H1 (cell line): ENCODE measurements at regions not wholly inside any gene's neighbourhood (a gene's known extent, or its start where the extent isn't known, plus 50 kb on each side); places are given as distances from the start of the nearest gene placed in this dataset.

Source experiments
- CTCF ChIP-seq, 3 experiments: IDR thresholded peaks; 1 replicate in 2 of 3; 2 replicates in 1 of 3; pipeline versions ENCODE4 v1.5.1 to v1.6.1; 2011; ENCODE audit warnings: low read length in 3 of 3, mild to moderate bottlenecking in 3 of 3, inconsistent platforms in 2 of 3, low read depth in 1 of 3, moderate library complexity in 1 of 3; ENCODE audit not compliant: insufficient read depth in 1 of 3; ENCODE audit errors: control extremely low read depth in 1 of 3
- PHF8 ChIP-seq: fragments of 200-600 bp; sonication (generic); conservative IDR thresholded peaks from 2 replicates; pipeline ENCODE4 v1.7.1; 2012; ENCODE audit warnings: low read depth, mild to moderate bottlenecking, inconsistent platforms, low read length, moderate library complexity
- SP1 ChIP-seq: IDR thresholded peaks from 2 replicates; pipeline ENCODE4 v1.6.1; 2011; ENCODE audit warnings: low read depth, low read length
- SUZ12 ChIP-seq: fragments of 200-600 bp; sonication (generic); IDR thresholded peaks from 2 replicates; pipeline ENCODE4 v1.6.1; 2012; ENCODE audit warnings: mild to moderate bottlenecking, inconsistent platforms, low read length, moderate library complexity, mixed read lengths
- YY1 ChIP-seq: IDR thresholded peaks from 2 replicates; pipeline ENCODE4 v1.6.1; 2011; ENCODE audit warnings: low read depth, mild to moderate bottlenecking, low read length

DNA sequence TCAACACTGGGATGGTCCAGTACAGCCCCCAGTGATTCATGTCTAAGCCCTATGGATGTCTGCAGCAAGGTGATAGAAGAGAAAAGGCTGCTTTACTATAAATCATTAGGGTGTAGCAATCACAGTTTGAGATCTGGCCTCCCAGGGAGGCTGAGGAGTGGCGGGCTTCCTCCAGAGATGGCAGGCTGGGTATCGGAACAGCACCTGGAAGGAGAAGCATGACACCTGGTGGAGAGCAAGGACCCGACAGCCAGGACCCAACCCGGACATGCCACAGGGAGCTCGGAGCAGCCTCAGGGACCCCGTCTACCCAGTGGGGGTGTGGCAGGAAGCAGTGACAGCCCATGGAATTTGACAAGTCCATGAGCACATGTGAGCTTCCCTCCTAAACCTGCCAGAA, 114.8 kb upstream of the CD93 start:
- TF ChIP-seq PHF8 = no peak
- TF ChIP-seq SP1 = no peak
- TF ChIP-seq YY1 = no peak
- TF ChIP-seq SUZ12 = no peak
- TF ChIP-seq CTCF (IDR thresholded peaks at IDR 0.05; ENCODE audit: control extremely low read depth in 1 of 3, insufficient read depth in 1 of 3, low read depth in 1 of 3, low read length in 3 of 3) = peak; percentile 79 to 84 (median 84)
